Peyer's patch (tissue), 4 donors: ENCODE measurements at regions not wholly inside any gene's neighbourhood (a gene's known extent, or its start where the extent isn't known, plus 50 kb on each side); places are given as distances from the start of the nearest gene placed in this dataset.

Experiments
- DNase-seq, 3 donors: peaks; one replicate each; pipeline ENCODE4 v3.0.0-alpha.2; 2017 to 2019
- H3K27ac ChIP-seq, 4 donors: fragments of 200-600 bp; sonication (generic); one replicate each; pipeline ENCODE4 v1.5.1; 2016 to 2019
- H3K27me3 ChIP-seq, 2 donors: fragments of 200-600 bp; sonication (generic); one replicate each; pipeline ENCODE4 v1.5.1; 2019
- H3K36me3 ChIP-seq, 3 donors: fragments of 200-600 bp; sonication (generic); one replicate each; pipeline ENCODE4 v1.5.1; 2016 to 2019
- H3K4me1 ChIP-seq, 4 donors: fragments of 200-600 bp; sonication (generic); one replicate each; pipeline ENCODE4 v1.5.1; 2016 to 2019
- H3K4me3 ChIP-seq, 4 donors: fragments of 200-600 bp; sonication (generic); 1 replicate in 3 of 4; 2 replicates in 1 of 4; pipeline ENCODE4 v1.5.1; 2016 to 2019; ENCODE audit warnings: mild to moderate bottlenecking in 1 of 4
- H3K9me3 ChIP-seq, 4 donors: fragments of 200-600 bp; sonication (generic); one replicate each; pipeline ENCODE4 v1.5.1; 2016 to 2019; ENCODE audit warnings: mild to moderate bottlenecking in 1 of 4
- POLR2A ChIP-seq, 2 donors: fragments of 450-650 bp; IDR thresholded peaks; one replicate each; pipeline ENCODE4 v1.5.1; 2017; ENCODE audit warnings: antibody characterized with exemption in 2 of 2, mild to moderate bottlenecking in 2 of 2, moderate library complexity in 2 of 2
- TF ChIP-seq, protein P1 (sequence below), 6 experiments: fragments of 450-650 bp in 4 of 6; fragments of 200-600 bp in 2 of 6; sonication (generic) in 1 of 6; IDR thresholded peaks; one replicate each; pipeline ENCODE4 v1.5.1; 2017 to 2019; ENCODE audit warnings: antibody characterized with exemption in 6 of 6, mild to moderate bottlenecking in 3 of 6, moderate library complexity in 1 of 6

DNA sequence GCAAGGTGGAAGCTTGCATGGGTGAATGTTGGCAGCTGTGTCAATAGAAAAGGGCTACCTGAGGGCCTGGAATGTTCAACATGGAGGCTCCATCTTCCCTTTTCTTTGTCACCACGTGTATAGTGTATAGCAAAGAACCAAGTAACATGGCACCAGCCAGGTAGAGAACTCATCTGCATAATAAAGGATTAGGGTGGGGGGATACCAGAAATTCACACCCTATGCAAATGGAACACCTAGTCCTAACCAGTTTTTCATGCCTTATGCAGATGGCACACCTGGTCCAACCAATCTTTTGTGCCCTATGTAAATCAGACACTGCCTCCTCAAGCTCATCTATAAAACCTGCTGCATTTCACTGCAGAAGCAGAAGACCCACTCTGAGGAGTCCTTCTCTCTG is 169.6 kb upstream of the GLRA2 start:
- no peaks in the 10 kb centered on the region for H3K27me3 ChIP-seq
- H3K9me3 ChIP-seq: no peaks in the 10 kb centered on the region
- TF ChIP-seq POLR2A (IDR thresholded peaks at IDR 0.05): no peak
- TF ChIP-seq, protein P1, sequence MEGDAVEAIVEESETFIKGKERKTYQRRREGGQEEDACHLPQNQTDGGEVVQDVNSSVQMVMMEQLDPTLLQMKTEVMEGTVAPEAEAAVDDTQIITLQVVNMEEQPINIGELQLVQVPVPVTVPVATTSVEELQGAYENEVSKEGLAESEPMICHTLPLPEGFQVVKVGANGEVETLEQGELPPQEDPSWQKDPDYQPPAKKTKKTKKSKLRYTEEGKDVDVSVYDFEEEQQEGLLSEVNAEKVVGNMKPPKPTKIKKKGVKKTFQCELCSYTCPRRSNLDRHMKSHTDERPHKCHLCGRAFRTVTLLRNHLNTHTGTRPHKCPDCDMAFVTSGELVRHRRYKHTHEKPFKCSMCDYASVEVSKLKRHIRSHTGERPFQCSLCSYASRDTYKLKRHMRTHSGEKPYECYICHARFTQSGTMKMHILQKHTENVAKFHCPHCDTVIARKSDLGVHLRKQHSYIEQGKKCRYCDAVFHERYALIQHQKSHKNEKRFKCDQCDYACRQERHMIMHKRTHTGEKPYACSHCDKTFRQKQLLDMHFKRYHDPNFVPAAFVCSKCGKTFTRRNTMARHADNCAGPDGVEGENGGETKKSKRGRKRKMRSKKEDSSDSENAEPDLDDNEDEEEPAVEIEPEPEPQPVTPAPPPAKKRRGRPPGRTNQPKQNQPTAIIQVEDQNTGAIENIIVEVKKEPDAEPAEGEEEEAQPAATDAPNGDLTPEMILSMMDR (IDR thresholded peaks at IDR 0.05): no peak
- H3K27ac ChIP-seq: no peak overlapping the region
- no peak overlapping the region for H3K4me3 ChIP-seq
- no peak for DNase-seq
- H3K4me1 ChIP-seq: no peaks in the 10 kb centered on the region
- no peaks in the 10 kb centered on the region for H3K36me3 ChIP-seq

DNA sequence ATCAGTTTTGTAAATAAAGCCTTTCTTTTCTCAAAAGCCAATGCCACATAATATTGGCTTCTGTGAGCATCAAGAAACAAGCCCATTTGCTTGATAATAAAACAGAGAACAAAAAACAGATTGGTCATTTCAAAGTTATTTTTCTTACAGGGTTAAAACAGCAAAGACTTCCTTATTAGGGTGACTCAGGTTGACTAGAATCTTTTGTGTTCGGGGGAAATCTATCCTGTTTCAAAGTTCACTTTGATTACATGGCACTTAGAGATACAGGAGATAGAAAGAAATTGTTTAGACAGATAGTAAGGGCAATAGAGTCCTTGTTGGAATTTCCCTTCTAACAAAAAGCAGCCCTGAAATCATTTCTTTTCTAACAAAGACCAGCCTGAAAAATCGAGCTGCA is 170.0 kb upstream of the GLRA2 start:
- H3K4me1 ChIP-seq: no peaks in the 10 kb centered on the region
- H3K36me3 ChIP-seq: no peaks in the 10 kb centered on the region
- H3K9me3 ChIP-seq: no peaks in the 10 kb centered on the region
- no peak overlapping the region for H3K4me3 ChIP-seq
- TF ChIP-seq, protein P1 (IDR thresholded peaks at IDR 0.05): no peak
- TF ChIP-seq POLR2A (IDR thresholded peaks at IDR 0.05): no peak
- DNase-seq: no peak
- H3K27ac ChIP-seq: no peak overlapping the region
- no peaks in the 10 kb centered on the region for H3K27me3 ChIP-seq

DNA sequence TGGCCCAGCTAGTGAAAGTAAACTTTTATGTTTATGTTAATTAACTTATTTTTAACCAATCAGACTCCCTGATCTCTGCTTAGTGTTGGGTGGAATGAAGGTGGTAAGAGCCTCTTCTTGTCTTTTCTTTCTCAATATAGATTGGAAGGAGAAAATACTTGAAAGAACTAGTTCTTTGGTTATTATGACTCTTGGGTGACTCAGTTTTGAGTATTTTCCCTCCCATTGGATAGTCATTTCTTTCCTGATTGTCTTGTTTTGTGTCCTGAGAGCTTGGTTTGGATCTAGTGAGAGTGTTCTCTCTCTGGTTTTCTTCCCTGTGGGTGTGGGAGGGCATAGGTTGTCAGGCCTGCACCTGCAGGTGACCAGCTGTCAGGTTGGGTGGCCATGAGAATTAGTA is 172.0 kb upstream of the GLRA2 start:
- H3K4me3 ChIP-seq: no peak overlapping the region
- no peak for DNase-seq
- H3K27me3 ChIP-seq: no peaks in the 10 kb centered on the region
- TF ChIP-seq, protein P1 (IDR thresholded peaks at IDR 0.05): no peak
- TF ChIP-seq POLR2A (IDR thresholded peaks at IDR 0.05): no peak
- H3K36me3 ChIP-seq: no peaks in the 10 kb centered on the region
- H3K9me3 ChIP-seq: no peaks in the 10 kb centered on the region
- H3K27ac ChIP-seq: no peak overlapping the region
- H3K4me1 ChIP-seq: no peaks in the 10 kb centered on the region

DNA sequence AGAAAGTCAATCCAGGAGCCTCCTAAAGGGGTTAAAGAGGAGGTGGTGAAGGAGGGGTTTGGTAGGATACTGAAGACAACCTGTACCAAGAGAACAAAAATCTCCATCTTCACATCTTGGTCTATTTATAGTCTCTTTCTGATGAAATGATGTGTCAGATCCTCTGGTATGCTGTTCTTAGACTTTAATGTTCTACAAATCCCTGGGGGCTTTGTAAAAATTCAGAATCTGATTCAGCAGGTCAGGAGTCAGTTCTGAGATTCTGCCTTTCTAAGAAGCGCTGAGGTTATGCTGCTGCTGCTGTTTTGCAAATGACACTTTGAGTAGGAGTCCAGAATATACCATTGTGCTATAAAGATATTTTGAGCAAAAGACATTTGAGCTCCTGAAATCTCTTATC is 172.9 kb upstream of the GLRA2 start:
- TF ChIP-seq POLR2A (IDR thresholded peaks at IDR 0.05): no peak
- TF ChIP-seq, protein P1 (IDR thresholded peaks at IDR 0.05): no peak
- no peak overlapping the region for H3K27ac ChIP-seq
- no peaks in the 10 kb centered on the region for H3K36me3 ChIP-seq
- H3K27me3 ChIP-seq: no peaks in the 10 kb centered on the region
- no peaks in the 10 kb centered on the region for H3K4me1 ChIP-seq
- no peak for DNase-seq
- no peak overlapping the region for H3K4me3 ChIP-seq
- no peaks in the 10 kb centered on the region for H3K9me3 ChIP-seq

DNA sequence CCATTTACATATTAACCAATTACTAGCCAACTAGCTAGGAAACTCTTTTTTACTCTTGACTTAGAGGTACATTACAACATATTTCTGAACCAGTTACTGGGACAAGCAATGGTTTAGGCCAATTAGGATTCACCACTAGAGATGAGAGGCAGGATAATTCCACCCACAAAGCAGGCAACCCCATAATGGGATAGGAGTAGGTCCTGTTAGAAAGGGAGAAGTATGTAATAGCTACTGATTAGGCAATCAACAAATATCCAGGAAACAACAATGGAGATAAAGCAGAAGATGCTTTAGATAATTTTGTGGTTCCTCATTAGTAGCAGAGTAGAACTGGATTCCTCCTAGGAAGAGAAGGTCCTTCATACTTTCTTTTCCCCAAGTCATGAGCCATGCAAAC is 173.8 kb upstream of the GLRA2 start:
- Histone ChIP-seq H3K4me1 (no peaks in the 10 kb centered on the region), H3K27me3 (no peaks in the 10 kb centered on the region), H3K4me3 (no peak overlapping the region), H3K36me3 (no peaks in the 10 kb centered on the region), H3K9me3 (no peaks in the 10 kb centered on the region), H3K27ac (no peak overlapping the region)
- TF ChIP-seq POLR2A (IDR thresholded peaks at IDR 0.05): no peak
- TF ChIP-seq, protein P1 (IDR thresholded peaks at IDR 0.05): no peak
- DNase-seq: no peak

DNA sequence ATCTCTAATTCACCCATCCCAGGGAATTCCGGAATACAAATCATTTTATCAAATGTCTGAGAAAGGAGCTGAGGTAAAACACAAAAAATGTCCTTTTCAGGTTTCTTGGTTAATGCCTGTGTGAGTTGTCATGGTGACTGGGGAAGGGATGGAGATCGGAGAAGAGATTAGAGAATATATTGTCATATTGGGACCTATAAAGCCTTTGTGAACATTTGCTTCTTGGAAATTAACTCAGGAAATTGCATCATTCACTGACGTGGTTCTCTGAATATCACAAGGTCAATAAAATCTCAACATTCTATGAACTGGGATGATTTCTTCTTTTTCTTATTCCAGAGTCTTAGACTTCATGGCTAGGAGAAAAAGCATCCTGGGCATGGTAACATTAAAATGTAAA is 174.8 kb upstream of the GLRA2 start:
- TF ChIP-seq, protein P1 (IDR thresholded peaks at IDR 0.05): no peak
- TF ChIP-seq POLR2A (IDR thresholded peaks at IDR 0.05): no peak
- no peaks in the 10 kb centered on the region for H3K27me3 ChIP-seq
- H3K9me3 ChIP-seq: no peaks in the 10 kb centered on the region
- H3K36me3 ChIP-seq: no peaks in the 10 kb centered on the region
- no peak for DNase-seq
- H3K4me3 ChIP-seq: no peak overlapping the region
- no peak overlapping the region for H3K27ac ChIP-seq
- H3K4me1 ChIP-seq: no peaks in the 10 kb centered on the region
